CD14-positive monocyte (primary cell): ENCODE measurements at regions not wholly inside any gene's neighbourhood (a gene's known extent, or its start where the extent isn't known, plus 50 kb on each side); places are given as distances from the start of the nearest gene placed in this dataset.

ENCODE experiments used
- DNase-seq, 3 donors: peaks; one replicate each; pipeline ENCODE4 v3.0.0-alpha.2; 2011 to 2022
- H2AFZ ChIP-seq: 2 replicates; pipeline ENCODE4 v1.6.0; 2012; ENCODE audit warnings: mild to moderate bottlenecking, low read depth, low read length, inconsistent platforms; ENCODE audit not compliant: insufficient read depth, poor library complexity, severe bottlenecking
- H3K27ac ChIP-seq, 2 donors: 1 replicate in 1 of 2; 2 replicates in 1 of 2; pipeline ENCODE4 v1.5.1; 2012 to 2013; ENCODE audit warnings: low read length in 2 of 2, control low read depth in 1 of 2, inconsistent platforms in 1 of 2, low read depth in 1 of 2, mild to moderate bottlenecking in 1 of 2
- H3K27me3 ChIP-seq, 2 donors: one replicate each; pipeline versions ENCODE4 v1.6.0 to v1.6.1; 2011 to 2013; ENCODE audit warnings: low read length in 2 of 2; ENCODE audit not compliant: control insufficient read depth in 2 of 2, insufficient read depth in 2 of 2
- H3K36me3 ChIP-seq, 2 donors: replicated peaks in 1 of 2; 1 replicate in 1 of 2; 2 replicates in 1 of 2; pipeline versions ENCODE4 v1.5.1 to v1.6.1; 2012 to 2013; ENCODE audit warnings: low read length in 2 of 2, control low read depth in 1 of 2, inconsistent platforms in 1 of 2, mild to moderate bottlenecking in 1 of 2; ENCODE audit not compliant: insufficient read depth in 2 of 2, control insufficient read depth in 1 of 2
- H3K4me1 ChIP-seq, 2 donors: 1 replicate in 1 of 2; 2 replicates in 1 of 2; pipeline versions ENCODE4 v1.5.1 to v1.6.1; 2012 to 2013; ENCODE audit warnings: low read length in 2 of 2, control low read depth in 1 of 2, inconsistent platforms in 1 of 2, mild to moderate bottlenecking in 1 of 2, moderate library complexity in 1 of 2; ENCODE audit not compliant: insufficient read depth in 2 of 2, control insufficient read depth in 1 of 2
- H3K4me2 ChIP-seq: replicated peaks from 2 replicates; pipeline ENCODE3; 2012; ENCODE audit warnings: low read length, moderate library complexity, mild to moderate bottlenecking; ENCODE audit not compliant: poor library complexity, severe bottlenecking; ENCODE audit errors: extremely low read depth
- H3K4me3 ChIP-seq, 3 experiments: fragments of 200-600 bp in 1 of 3; sonication (generic) in 1 of 3; replicated peaks in 1 of 3; 1 replicate in 2 of 3; 2 replicates in 1 of 3; pipeline ENCODE4 v1.5.1; 2011 to 2013; ENCODE audit warnings: low read length in 3 of 3, mild to moderate bottlenecking in 3 of 3, control low read depth in 2 of 3, low read depth in 2 of 3, inconsistent platforms in 1 of 3, moderate library complexity in 1 of 3
- H3K79me2 ChIP-seq: 2 replicates; pipeline ENCODE4 v1.6.0; 2012; ENCODE audit warnings: mild to moderate bottlenecking, control low read depth, inconsistent platforms, low read length, moderate library complexity; ENCODE audit not compliant: insufficient read depth
- H3K9ac ChIP-seq: 2 replicates; pipeline ENCODE4 v1.6.0; 2017; ENCODE audit warnings: low read length, mild to moderate bottlenecking; ENCODE audit not compliant: insufficient read depth, poor library complexity, severe bottlenecking
- H3K9me3 ChIP-seq, 2 donors: replicated peaks in 1 of 2; 1 replicate in 1 of 2; 2 replicates in 1 of 2; pipeline versions ENCODE4 v1.5.1 to v1.6.1; 2012 to 2013; ENCODE audit warnings: low read length in 2 of 2, control low read depth in 1 of 2; ENCODE audit not compliant: control insufficient read depth in 1 of 2, insufficient read depth in 1 of 2
- H4K20me1 ChIP-seq: 2 replicates; pipeline ENCODE4 v1.6.0; 2012; ENCODE audit warnings: mild to moderate bottlenecking, low read length, control low read depth, moderate library complexity; ENCODE audit not compliant: insufficient read depth
- H3K27ac Mint-ChIP-seq, 7 donors: one replicate each; pipeline ENCODE4 v1.8.0; 2020; ENCODE audit warnings: mild to moderate bottlenecking in 7 of 7, mixed read lengths in 7 of 7, moderate library complexity in 6 of 7, inconsistent platforms in 2 of 7
- H3K27me3 Mint-ChIP-seq, 3 donors: one replicate each; pipeline ENCODE4 v1.8.0; 2021 to 2022; ENCODE audit warnings: low read depth in 3 of 3, mild to moderate bottlenecking in 3 of 3, mixed read lengths in 3 of 3, moderate library complexity in 3 of 3, inconsistent platforms in 1 of 3
- H3K36me3 Mint-ChIP-seq, 2 donors: one replicate each; pipeline ENCODE4 v1.8.0; 2020; ENCODE audit warnings: mixed read lengths in 2 of 2, inconsistent platforms in 1 of 2, mild to moderate bottlenecking in 1 of 2
- H3K4me1 Mint-ChIP-seq: one replicate; pipeline ENCODE4 v1.8.0; 2020; ENCODE audit warnings: mild to moderate bottlenecking, mixed read lengths
- H3K4me3 Mint-ChIP-seq, 2 donors: one replicate each; pipeline ENCODE4 v1.8.0; 2020; ENCODE audit warnings: mild to moderate bottlenecking in 2 of 2, mixed read lengths in 2 of 2, moderate library complexity in 1 of 2
- H3K9me3 Mint-ChIP-seq, 7 donors: one replicate each; pipeline ENCODE4 v1.8.0; 2020 to 2022; ENCODE audit warnings: mixed read lengths in 7 of 7, mild to moderate bottlenecking in 6 of 7, moderate library complexity in 6 of 7, inconsistent platforms in 2 of 7
- intact Hi-C, 2 donors: fragments of 100-400 bp; cut with micrococcal nuclease; formaldehyde crosslinking; loops; one replicate each; pipeline versions ENCODE4 v1.15.0 to v1.15.1; 2023
- TF ChIP-seq, protein P1 (sequence below): fragments of 200-600 bp; IDR thresholded peaks from one replicate; pipeline ENCODE4 v1.8.0; 2022; ENCODE audit warnings: antibody characterized with exemption, mild to moderate bottlenecking

- TF ChIP-seq, protein P1, sequence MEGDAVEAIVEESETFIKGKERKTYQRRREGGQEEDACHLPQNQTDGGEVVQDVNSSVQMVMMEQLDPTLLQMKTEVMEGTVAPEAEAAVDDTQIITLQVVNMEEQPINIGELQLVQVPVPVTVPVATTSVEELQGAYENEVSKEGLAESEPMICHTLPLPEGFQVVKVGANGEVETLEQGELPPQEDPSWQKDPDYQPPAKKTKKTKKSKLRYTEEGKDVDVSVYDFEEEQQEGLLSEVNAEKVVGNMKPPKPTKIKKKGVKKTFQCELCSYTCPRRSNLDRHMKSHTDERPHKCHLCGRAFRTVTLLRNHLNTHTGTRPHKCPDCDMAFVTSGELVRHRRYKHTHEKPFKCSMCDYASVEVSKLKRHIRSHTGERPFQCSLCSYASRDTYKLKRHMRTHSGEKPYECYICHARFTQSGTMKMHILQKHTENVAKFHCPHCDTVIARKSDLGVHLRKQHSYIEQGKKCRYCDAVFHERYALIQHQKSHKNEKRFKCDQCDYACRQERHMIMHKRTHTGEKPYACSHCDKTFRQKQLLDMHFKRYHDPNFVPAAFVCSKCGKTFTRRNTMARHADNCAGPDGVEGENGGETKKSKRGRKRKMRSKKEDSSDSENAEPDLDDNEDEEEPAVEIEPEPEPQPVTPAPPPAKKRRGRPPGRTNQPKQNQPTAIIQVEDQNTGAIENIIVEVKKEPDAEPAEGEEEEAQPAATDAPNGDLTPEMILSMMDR, result no peak
- Histone ChIP-seq H3K27me3 (no peaks in the 10 kb centered on the region), H3K4me3 (no peak overlapping the region), H3K9me3 (no peaks in the 10 kb centered on the region), H2AFZ (no peak overlapping the region), H3K9ac (no peak overlapping the region), H3K4me2 (no peak overlapping the region), H4K20me1 (no peaks in the 10 kb centered on the region), H3K36me3 (no peaks in the 10 kb centered on the region), H3K4me1 (no peaks in the 10 kb centered on the region), H3K27ac (no peak overlapping the region), H3K79me2 (no peaks in the 10 kb centered on the region)
- H3K36me3 Mint-ChIP-seq, result no peaks in the 10 kb centered on the region
- no peaks in the 10 kb centered on the region for H3K9me3 Mint-ChIP-seq
- H3K4me1 Mint-ChIP-seq, result no peaks in the 10 kb centered on the region
- no peak for DNase-seq
- no peak overlapping the region for H3K27ac Mint-ChIP-seq
- no peaks in the 10 kb centered on the region for H3K27me3 Mint-ChIP-seq
- intact Hi-C loops, result no loop called here
- H3K4me3 Mint-ChIP-seq, result no peak overlapping the region
Observed at GRCh38 chr7:119252962-119253361, 1020.0 kb upstream of the KCND2 start.

GRCh38 chr7:119254742-119255141 lies 1018.2 kb upstream of the KCND2 start:
- no peaks in the 10 kb centered on the region for H3K4me1 ChIP-seq
- intact Hi-C loops, result no loop called here
- no peak for DNase-seq
- H3K27me3 Mint-ChIP-seq, result no peaks in the 10 kb centered on the region
- H3K9me3 ChIP-seq, result no peaks in the 10 kb centered on the region
- H3K27me3 ChIP-seq, result no peaks in the 10 kb centered on the region
- H3K79me2 ChIP-seq, result no peaks in the 10 kb centered on the region
- no peak overlapping the region for H3K27ac ChIP-seq
- no peak overlapping the region for H3K4me3 Mint-ChIP-seq
- no peaks in the 10 kb centered on the region for H3K36me3 ChIP-seq
- H2AFZ ChIP-seq, result no peak overlapping the region
- H4K20me1 ChIP-seq, result no peaks in the 10 kb centered on the region
- TF ChIP-seq, protein P1, result no peak
- no peak overlapping the region for H3K4me3 ChIP-seq
- H3K27ac Mint-ChIP-seq, result no peak overlapping the region
- no peak overlapping the region for H3K9ac ChIP-seq
- no peaks in the 10 kb centered on the region for H3K4me1 Mint-ChIP-seq
- no peak overlapping the region for H3K4me2 ChIP-seq
- no peaks in the 10 kb centered on the region for H3K36me3 Mint-ChIP-seq
- H3K9me3 Mint-ChIP-seq, result no peaks in the 10 kb centered on the region
